ENCODE measurements at regions not wholly inside any gene's neighbourhood (a gene's known extent, or its start where the extent isn't known, plus 50 kb on each side); places are given as distances from the start of the nearest gene placed in this dataset.

GRCh38 chr12:98405805-98406366 lies 109.5 kb upstream of the TMPO start:
- H3K4me3 ChIP-seq (ENCODE audit: low read length): no peak overlapping the region
- DNase-seq (ENCODE audit: low read depth): no peak
- no peak for TF ChIP-seq CTCF (IDR thresholded peaks at IDR 0.05; ENCODE audit: insufficient read depth, low read depth, low read length, missing control alignments)

GRCh38 chr12:98406378-98406777 lies 109.0 kb upstream of the TMPO start:
- no peak overlapping the region for H3K4me3 ChIP-seq (ENCODE audit: low read length)
- DNase-seq (ENCODE audit: low read depth): no peak
- TF ChIP-seq CTCF (IDR thresholded peaks at IDR 0.05; ENCODE audit: insufficient read depth, low read depth, low read length, missing control alignments): no peak

GRCh38 chr12:98408681-98409080 lies 106.7 kb upstream of the TMPO start:
- H3K4me3 ChIP-seq (ENCODE audit: low read length): no peak overlapping the region
- DNase-seq (ENCODE audit: low read depth): no peak
- no peak for TF ChIP-seq CTCF (IDR thresholded peaks at IDR 0.05; ENCODE audit: insufficient read depth, low read depth, low read length, missing control alignments)

GRCh38 chr12:98409548-98409947 lies 105.8 kb upstream of the TMPO start:
- DNase-seq (ENCODE audit: low read depth): no peak
- no peak for TF ChIP-seq CTCF (IDR thresholded peaks at IDR 0.05; ENCODE audit: insufficient read depth, low read depth, low read length, missing control alignments)
- no peak overlapping the region for H3K4me3 ChIP-seq (ENCODE audit: low read length)

GRCh38 chr12:98410356-98410755 lies 105.0 kb upstream of the TMPO start:
- no peak for TF ChIP-seq CTCF (IDR thresholded peaks at IDR 0.05; ENCODE audit: insufficient read depth, low read depth, low read length, missing control alignments)
- H3K4me3 ChIP-seq (ENCODE audit: low read length): no peak overlapping the region
- no peak for DNase-seq (ENCODE audit: low read depth)

GRCh38 chr12:98416845-98417244 lies 98.5 kb upstream of the TMPO start:
- H3K4me3 ChIP-seq (ENCODE audit: low read length): no peak overlapping the region
- peak; percentile 49 for DNase-seq (ENCODE audit: low read depth)

More at GRCh38 chr12:98416845-98417244, 98.5 kb upstream of the TMPO start:
- TF ChIP-seq CTCF (IDR thresholded peaks at IDR 0.05; ENCODE audit: insufficient read depth, low read depth, low read length, missing control alignments): peak; percentile 33
